Activated B cell treated with CpG ODN at 0.5 μM for 24 hours (primary cell): ENCODE measurements at regions not wholly inside any gene's neighbourhood (a gene's known extent, or its start where the extent isn't known, plus 50 kb on each side); places are given as distances from the start of the nearest gene placed in this dataset.

Experiments used
- ATAC-seq: fragments of 200-7000 bp; cut with Tn5 transposase; one replicate; pipeline ENCODE4 v1.10.0; 2021; ENCODE audit warnings: low read depth, mild to moderate bottlenecking, moderate library complexity
- CTCF ChIA-PET: fragments of 350-600 bp; sonication (Branson Sonifier 250); formaldehyde crosslinking; loops from one replicate; lab custom pipeline; 2021; ENCODE audit warnings: antibody characterized with exemption; lab: Charles Lee
- POLR2A ChIA-PET: fragments of 350-600 bp; sonication (Branson Sonifier 250); formaldehyde crosslinking; loops from one replicate; lab custom pipeline; 2021; ENCODE audit warnings: antibody characterized with exemption; lab: Charles Lee
- DNase-seq: peaks from one replicate; pipeline ENCODE4 v3.0.0; 2022
- H3K27ac Mint-ChIP-seq: one replicate; pipeline ENCODE4 v1.8.0; 2020; ENCODE audit warnings: mixed read lengths
- H3K27me3 Mint-ChIP-seq: one replicate; pipeline ENCODE4 v1.8.0; 2021; ENCODE audit warnings: mixed read lengths
- H3K36me3 Mint-ChIP-seq: one replicate; pipeline ENCODE4 v1.8.0; 2021; ENCODE audit warnings: low read depth, mixed read lengths
- H3K4me1 Mint-ChIP-seq: one replicate; pipeline ENCODE4 v1.8.0; 2021; ENCODE audit warnings: mixed read lengths
- H3K4me3 Mint-ChIP-seq: one replicate; pipeline ENCODE4 v1.8.0; 2020; ENCODE audit warnings: mild to moderate bottlenecking, mixed read lengths
- H3K9me3 Mint-ChIP-seq: one replicate; pipeline ENCODE4 v1.8.0; 2020; ENCODE audit warnings: mixed read lengths
- CTCF ChIP-seq: fragments of 200-600 bp; IDR thresholded peaks from one replicate; pipeline ENCODE4 v1.8.0; 2022; ENCODE audit warnings: antibody characterized with exemption, mild to moderate bottlenecking
- intact Hi-C: fragments of 100-400 bp; cut with micrococcal nuclease; formaldehyde crosslinking; loops from one replicate; pipeline ENCODE4 v1.15.1; 2024

- no peak for ATAC-seq
- no peak overlapping the region for H3K27ac Mint-ChIP-seq
- ChIA-PET CTCF (no interaction called here), POLR2A (no interaction called here)
- H3K27me3 Mint-ChIP-seq, result no peaks in the 10 kb centered on the region
- no peaks in the 10 kb centered on the region for H3K36me3 Mint-ChIP-seq
- no peak for DNase-seq
- H3K4me1 Mint-ChIP-seq, result no peaks in the 10 kb centered on the region
- H3K9me3 Mint-ChIP-seq, result no peaks in the 10 kb centered on the region
- intact Hi-C loops, result no loop called here
- TF ChIP-seq CTCF, result no peak
- no peak overlapping the region for H3K4me3 Mint-ChIP-seq
Measured at GRCh38 chr18:39799006-39799405, 2156.0 kb upstream of the PIK3C3 start.

- H3K36me3 Mint-ChIP-seq, result no peaks in the 10 kb centered on the region
- H3K27me3 Mint-ChIP-seq, result no peaks in the 10 kb centered on the region
- H3K4me3 Mint-ChIP-seq, result no peak overlapping the region
- DNase-seq (no peak), ATAC-seq (no peak)
- no peaks in the 10 kb centered on the region for H3K9me3 Mint-ChIP-seq
- intact Hi-C loops, result no loop called here
- TF ChIP-seq CTCF, result no peak
- no peak overlapping the region for H3K27ac Mint-ChIP-seq
- H3K4me1 Mint-ChIP-seq, result no peaks in the 10 kb centered on the region
- CTCF ChIA-PET, result no interaction called here
- POLR2A ChIA-PET, result no interaction called here
Measured at GRCh38 chr18:39796393-39796792, 2158.6 kb upstream of the PIK3C3 start.

- Mint-ChIP-seq H3K4me1 (no peaks in the 10 kb centered on the region), H3K27me3 (no peaks in the 10 kb centered on the region), H3K9me3 (no peaks in the 10 kb centered on the region), H3K36me3 (no peaks in the 10 kb centered on the region), H3K4me3 (no peak overlapping the region), H3K27ac (no peak overlapping the region)
- TF ChIP-seq CTCF, result no peak
- DNase-seq, result no peak
- intact Hi-C loops, result no loop called here
- POLR2A ChIA-PET, result no interaction called here
- no peak for ATAC-seq
- CTCF ChIA-PET, result no interaction called here
Measured at GRCh38 chr18:39795350-39795749, 2159.7 kb upstream of the PIK3C3 start.

GRCh38 chr18:39793609-39794008 lies 2161.4 kb upstream of the PIK3C3 start:
- no peak for TF ChIP-seq CTCF
- DNase-seq (no peak), ATAC-seq (no peak)
- intact Hi-C loops, result no loop called here
- Mint-ChIP-seq H3K9me3 (no peaks in the 10 kb centered on the region), H3K4me1 (no peaks in the 10 kb centered on the region), H3K4me3 (no peak overlapping the region), H3K27ac (no peak overlapping the region), H3K27me3 (no peaks in the 10 kb centered on the region), H3K36me3 (no peaks in the 10 kb centered on the region)
- POLR2A ChIA-PET, result no interaction called here
- CTCF ChIA-PET, result no interaction called here

- ChIA-PET POLR2A (no interaction called here), CTCF (no interaction called here)
- Mint-ChIP-seq H3K9me3 (no peaks in the 10 kb centered on the region), H3K27me3 (no peaks in the 10 kb centered on the region), H3K4me3 (no peak overlapping the region), H3K4me1 (no peaks in the 10 kb centered on the region), H3K27ac (no peak overlapping the region), H3K36me3 (no peaks in the 10 kb centered on the region)
- ATAC-seq (no peak), DNase-seq (no peak)
- no peak for TF ChIP-seq CTCF
- intact Hi-C loops, result no loop called here
Measured at GRCh38 chr18:39788383-39788782, 2166.7 kb upstream of the PIK3C3 start.
